SW480 (cell line): ENCODE measurements at regions not wholly inside any gene's neighbourhood (a gene's known extent, or its start where the extent isn't known, plus 50 kb on each side); places are given as distances from the start of the nearest gene placed in this dataset.
"Not testable (repeated sequence)": the region's sequence is repeated elsewhere in the genome, so short reads cannot be mapped to it uniquely, and the experiment has no call there.

Experiments used
- DNase-seq: peaks from one replicate; pipeline ENCODE4 v3.0.0-alpha.2; 2016; ENCODE audit warnings: low spot score

DNA sequence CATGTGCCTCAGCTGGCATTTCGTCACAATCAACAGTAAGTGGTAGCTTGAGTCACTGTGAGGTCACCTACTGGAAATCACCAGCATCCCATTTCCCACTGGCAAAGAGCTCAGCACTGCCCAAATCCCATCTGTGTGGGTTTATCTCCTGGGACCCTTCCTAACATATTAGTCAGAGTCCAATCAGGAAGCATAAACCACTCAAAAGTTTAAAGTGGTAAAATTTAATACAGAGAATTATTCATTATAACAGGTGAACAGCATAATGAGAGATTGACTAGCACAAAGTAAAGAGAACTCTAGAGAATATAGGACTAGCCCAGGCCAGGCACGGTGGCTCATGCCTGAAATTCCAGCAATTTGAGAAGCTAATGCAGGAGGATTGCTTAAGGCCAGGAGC lies 107.1 kb upstream of the TP53BP2 start:
- not testable (repeated sequence) for DNase-seq

GRCh38 chr1:223951551-223951950 lies 105.8 kb upstream of the TP53BP2 start:
- not testable (repeated sequence) for DNase-seq

DNA sequence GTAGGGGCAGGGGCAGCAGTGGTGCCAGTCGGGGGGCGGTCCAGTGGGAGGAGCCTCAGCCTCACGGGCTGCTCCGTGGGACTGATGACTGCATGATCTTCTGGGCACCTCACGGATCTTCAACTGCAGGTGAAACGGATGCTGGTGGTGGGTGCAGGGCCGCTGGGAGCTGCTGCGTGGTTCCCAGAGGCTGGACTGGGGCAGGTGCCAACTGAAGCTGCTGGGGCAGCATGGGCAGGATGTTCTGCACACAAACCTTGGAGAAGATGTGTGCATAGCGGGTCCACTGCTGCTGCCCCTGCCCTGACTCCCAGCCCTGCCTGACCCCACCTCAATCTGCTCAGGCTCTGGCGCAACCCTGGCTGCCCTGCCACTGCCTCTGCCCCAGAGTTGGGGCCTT lies 104.2 kb upstream of the TP53BP2 start:
- DNase-seq, result not testable (repeated sequence)

- DNase-seq, result not testable (repeated sequence)
Observed at GRCh38 chr1:223948041-223948440, 102.3 kb upstream of the TP53BP2 start.

DNA sequence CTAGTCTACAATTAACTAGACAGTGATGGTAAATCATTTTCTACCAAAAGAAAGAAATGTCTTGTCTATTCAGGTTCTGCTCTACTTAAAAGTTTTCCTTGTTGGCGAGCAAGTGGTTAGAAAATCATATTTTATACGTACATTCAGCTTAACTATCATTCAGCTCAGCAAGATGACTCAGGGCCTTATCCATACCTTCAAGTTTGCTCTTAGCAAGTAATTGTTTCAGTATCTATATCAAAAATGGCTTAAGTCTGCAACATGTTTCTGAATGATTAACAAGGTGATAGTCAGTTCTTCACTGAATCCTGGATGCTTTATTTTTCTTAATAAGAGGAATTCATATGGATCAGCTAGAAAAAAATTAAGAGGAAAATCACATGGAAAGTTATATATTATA lies 90.8 kb upstream of the TP53BP2 start:
- DNase-seq, result not testable (repeated sequence)

GRCh38 chr1:223931476-223931875 lies 85.7 kb upstream of the TP53BP2 start:
- DNase-seq, result not testable (repeated sequence)

- not testable (repeated sequence) for DNase-seq
Observed at GRCh38 chr1:223920805-223921204, 75.1 kb upstream of the TP53BP2 start.

- not testable (repeated sequence) for DNase-seq
Observed at GRCh38 chr1:223915476-223915875, 69.7 kb upstream of the TP53BP2 start.

DNA sequence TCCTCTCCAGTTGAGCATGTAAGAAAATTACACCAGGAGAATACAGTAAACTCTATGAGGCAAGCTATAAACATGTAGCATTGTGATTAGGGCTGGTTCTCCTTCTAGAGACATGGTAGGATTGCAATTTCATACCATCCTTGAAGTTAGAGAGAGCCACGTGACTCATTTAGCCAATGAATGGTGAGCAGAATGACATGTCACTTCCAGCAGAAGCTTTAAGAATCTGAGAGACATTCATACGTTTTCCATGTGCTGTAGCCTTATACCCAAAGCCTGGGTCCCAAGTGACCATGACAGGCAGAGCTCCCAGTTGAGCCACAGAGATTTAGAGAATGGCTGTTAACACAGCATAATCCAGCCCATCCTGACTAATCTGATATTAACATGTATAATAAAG lies 68.0 kb upstream of the TP53BP2 start:
- not testable (repeated sequence) for DNase-seq

- not testable (repeated sequence) for DNase-seq
Observed at GRCh38 chr1:223907943-223908587, 62.3 kb upstream of the TP53BP2 start.

- not testable (repeated sequence) for DNase-seq
Observed at GRCh38 chr1:223903221-223903620, 57.5 kb upstream of the TP53BP2 start.

DNA sequence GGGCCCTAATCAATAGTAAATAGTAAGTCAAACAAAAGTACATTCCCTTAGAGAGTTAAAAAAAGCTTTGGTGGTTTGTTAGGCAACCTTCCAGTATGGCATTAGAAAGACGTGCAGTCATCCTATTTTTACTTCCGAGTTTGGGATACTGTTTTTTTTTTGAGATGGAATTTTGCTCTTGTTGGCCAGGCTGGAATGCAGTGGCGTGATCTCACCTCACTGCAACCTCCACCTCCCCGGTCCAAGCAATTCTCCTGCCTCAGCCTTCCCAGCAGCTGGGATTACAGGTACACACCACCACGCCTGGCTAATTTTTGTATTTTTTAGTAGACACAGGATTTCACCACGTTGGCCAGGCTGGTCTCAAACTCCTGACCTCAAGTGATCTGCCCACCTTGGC lies 54.0 kb upstream of the TP53BP2 start:
- not testable (repeated sequence) for DNase-seq

- DNase-seq, result not testable (repeated sequence)
Observed at GRCh38 chr1:223897097-223897496, 51.4 kb upstream of the TP53BP2 start.

GRCh38 chr1:223895950-223896349 lies 50.2 kb upstream of the TP53BP2 start:
- not testable (repeated sequence) for DNase-seq
